ENCODE measurements at regions not wholly inside any gene's neighbourhood (a gene's known extent, or its start where the extent isn't known, plus 50 kb on each side); places are given as distances from the start of the nearest gene placed in this dataset.
A peak's percentile ranks its signal among the peaks of the same experiment; 100 is the strongest.

- H2BK5ac ChIP-seq (ENCODE audit: insufficient read length, low read length) = no peak overlapping the region
- no peak overlapping the region for H2AK5ac ChIP-seq (ENCODE audit: insufficient read length, low read length)
- Mint-ChIP-seq H3K9me3 (peaks cover 0 to 3% of the 10 kb centered on the region in 2 experiments; a peak in 1 of 5 replicates), H3K4me3 (peak overlapping the region; percentile 82 to 97), H3K27ac (peak overlapping the region in 2 of 3 experiments; percentile 83 to 95), H3K4me1 (peaks cover 46 to 50% of the 10 kb centered on the region in 2 experiments), H3K36me3 (ENCODE audit: insufficient read depth in 1 of 3, low read depth in 3 of 3) (no peaks in the 10 kb centered on the region; a peak in 2 of 7 replicates), H3K27me3 (ENCODE audit: low read depth) (peaks cover 6% of the 10 kb centered on the region)
- H2BK20ac ChIP-seq (ENCODE audit: low read depth, low read length, poor library complexity, severe bottlenecking) = peak overlapping the region; percentile 62
- no peak overlapping the region for H2BK15ac ChIP-seq (ENCODE audit: low read depth, low read length)
- H2BK12ac ChIP-seq (ENCODE audit: insufficient read length, low read depth, low read length) = no peak overlapping the region
- H3K4me1 ChIP-seq (ENCODE audit: insufficient read depth, low read length) = peaks cover 9% of the 10 kb centered on the region; the same call in 1 of the 2 replicates
- no peak overlapping the region for H2BK120ac ChIP-seq (ENCODE audit: low read depth, low read length, poor library complexity, severe bottlenecking)
- no peak overlapping the region for H3K27ac ChIP-seq (ENCODE audit: insufficient read length, low read depth, low read length)
- peak overlapping the region; percentile 78 for H3K4me2 ChIP-seq (ENCODE audit: insufficient read depth, insufficient read length, low read length)
- no CpG with 5 or more reads among the region's 43 CpGs for WGBS (ENCODE audit: extremely low coverage, insufficient read length, low lambda C conversion rate)
- no peaks in the 10 kb centered on the region for H3K27me3 ChIP-seq (ENCODE audit: insufficient read depth, low read length)
- peaks cover 39% of the 10 kb centered on the region for H3K23me2 ChIP-seq (ENCODE audit: insufficient read length, low read depth, low read length, poor library complexity, severe bottlenecking)
- H3K9me3 ChIP-seq (ENCODE audit: control insufficient read depth, low read depth, low read length) = no peaks in the 10 kb centered on the region
- no peak overlapping the region for H4K5ac ChIP-seq (ENCODE audit: insufficient read length, low read depth, low read length)
- H4K91ac ChIP-seq (ENCODE audit: insufficient read length, low read depth, low read length) = no peak overlapping the region
- H3K9ac ChIP-seq (ENCODE audit: extremely low read depth, insufficient read length, low read length) = no peak overlapping the region
- no peak for TF ChIP-seq CTCF (conservative IDR thresholded peaks at IDR 0.05)
- H3K79me1 ChIP-seq (ENCODE audit: insufficient read depth, low read depth, low read length, poor library complexity, severe bottlenecking) = no peaks in the 10 kb centered on the region
- H3K18ac ChIP-seq (ENCODE audit: insufficient read length, low read depth, low read length) = peak overlapping the region; percentile 63
- H3K56ac ChIP-seq (ENCODE audit: insufficient read length, low read depth, low read length) = no peak overlapping the region
- peak overlapping the region; percentile 38 for H3T11ph ChIP-seq (ENCODE audit: low read length)
- peaks cover under 1% of the 10 kb centered on the region; the same call in 1 of the 2 replicates for H3K79me2 ChIP-seq (ENCODE audit: insufficient read depth, low read length)
- H4K20me1 ChIP-seq (ENCODE audit: control insufficient read depth, insufficient read depth, insufficient read length) = no peaks in the 10 kb centered on the region
- no peak overlapping the region for H3K23ac ChIP-seq (ENCODE audit: insufficient read length, low read depth, low read length)
- no peak overlapping the region for H4K8ac ChIP-seq (replicated peaks; ENCODE audit: insufficient read length, low read depth, low read length)
- no peak overlapping the region for H2AFZ ChIP-seq (ENCODE audit: low read length)
- H3K4ac ChIP-seq (ENCODE audit: low read depth, low read length) = no peak overlapping the region
- no peak for DNase-seq
- peak overlapping the region; percentile 84; the same call in 1 of the 2 replicates for H3K14ac ChIP-seq (ENCODE audit: insufficient read depth, low read length)
These were observed 57.2 kb upstream of the GSE1 start for GRCh38 chr16:85555719-85556455.

Data from H9 (cell line).